ENCODE measurements at regions not wholly inside any gene's neighbourhood (a gene's known extent, or its start where the extent isn't known, plus 50 kb on each side); places are given as distances from the start of the nearest gene placed in this dataset.
"Not testable (repeated sequence)": the region's sequence is repeated elsewhere in the genome, so short reads cannot be mapped to it uniquely, and the experiment has no call there.

GRCh38 chr14:89669193-89669592 is 252.2 kb upstream of the FOXN3 start:
- Histone ChIP-seq H3K27ac (ENCODE audit: low read length) (no peak overlapping the region), H3K9me3 (ENCODE audit: low read length) (no peaks in the 10 kb centered on the region), H4K20me1 (ENCODE audit: insufficient read depth) (no peaks in the 10 kb centered on the region), H3K79me2 (replicated peaks; ENCODE audit: insufficient read depth, low read length) (no peaks in the 10 kb centered on the region), H3K36me3 (ENCODE audit: insufficient read depth, low read length) (no peaks in the 10 kb centered on the region), H2AFZ (ENCODE audit: low read depth, low read length) (no peak overlapping the region), H3K4me3 (ENCODE audit: low read length) (no peak overlapping the region), H3K27me3 (ENCODE audit: insufficient read depth, low read depth, low read length) (no peaks in the 10 kb centered on the region), H3K4me2 (ENCODE audit: low read length) (no peak overlapping the region), H3F3A (ENCODE audit: insufficient read depth, low read length, poor library complexity, severe bottlenecking) (no peaks in the 10 kb centered on the region), H3K9me2 (ENCODE audit: insufficient read depth, low read length) (no peaks in the 10 kb centered on the region), H3K9ac (ENCODE audit: low read length) (no peak overlapping the region)
- no peak for TF ChIP-seq RAD21 (conservative IDR thresholded peaks at IDR 0.05)
- TF ChIP-seq, protein P1, sequence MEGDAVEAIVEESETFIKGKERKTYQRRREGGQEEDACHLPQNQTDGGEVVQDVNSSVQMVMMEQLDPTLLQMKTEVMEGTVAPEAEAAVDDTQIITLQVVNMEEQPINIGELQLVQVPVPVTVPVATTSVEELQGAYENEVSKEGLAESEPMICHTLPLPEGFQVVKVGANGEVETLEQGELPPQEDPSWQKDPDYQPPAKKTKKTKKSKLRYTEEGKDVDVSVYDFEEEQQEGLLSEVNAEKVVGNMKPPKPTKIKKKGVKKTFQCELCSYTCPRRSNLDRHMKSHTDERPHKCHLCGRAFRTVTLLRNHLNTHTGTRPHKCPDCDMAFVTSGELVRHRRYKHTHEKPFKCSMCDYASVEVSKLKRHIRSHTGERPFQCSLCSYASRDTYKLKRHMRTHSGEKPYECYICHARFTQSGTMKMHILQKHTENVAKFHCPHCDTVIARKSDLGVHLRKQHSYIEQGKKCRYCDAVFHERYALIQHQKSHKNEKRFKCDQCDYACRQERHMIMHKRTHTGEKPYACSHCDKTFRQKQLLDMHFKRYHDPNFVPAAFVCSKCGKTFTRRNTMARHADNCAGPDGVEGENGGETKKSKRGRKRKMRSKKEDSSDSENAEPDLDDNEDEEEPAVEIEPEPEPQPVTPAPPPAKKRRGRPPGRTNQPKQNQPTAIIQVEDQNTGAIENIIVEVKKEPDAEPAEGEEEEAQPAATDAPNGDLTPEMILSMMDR (IDR thresholded peaks at IDR 0.05; ENCODE audit: poor library complexity, severe bottlenecking): no peak
- no peak for TF ChIP-seq TAF1 (IDR thresholded peaks at IDR 0.05; ENCODE audit: low read depth)

DNA sequence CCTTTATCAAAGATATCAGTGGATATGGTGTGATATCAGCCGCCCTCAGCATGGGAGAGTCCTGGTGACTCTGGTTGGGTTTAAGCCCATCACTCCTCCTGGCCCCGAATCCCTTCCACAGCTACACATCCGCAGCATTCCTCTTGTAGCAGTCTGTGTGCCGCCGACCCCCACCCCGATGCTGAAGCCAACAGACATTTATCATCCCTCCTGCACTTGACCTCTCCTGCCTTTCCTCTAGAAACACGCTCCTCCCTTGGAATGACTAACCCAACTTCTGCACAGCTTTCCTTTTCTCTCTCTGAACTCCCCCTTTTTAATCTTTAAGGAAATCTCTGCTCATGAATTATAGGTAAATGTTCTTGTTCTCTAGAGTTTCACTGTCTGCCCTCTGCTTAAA is 250.9 kb upstream of the FOXN3 start:
- no peak for TF ChIP-seq RAD21 (conservative IDR thresholded peaks at IDR 0.05)
- TF ChIP-seq, protein P1 (IDR thresholded peaks at IDR 0.05; ENCODE audit: poor library complexity, severe bottlenecking): no peak
- TF ChIP-seq EP300 (conservative IDR thresholded peaks at IDR 0.05; ENCODE audit: poor library complexity, severe bottlenecking): no peak
- Histone ChIP-seq H3F3A (ENCODE audit: insufficient read depth, low read length, poor library complexity, severe bottlenecking) (no peaks in the 10 kb centered on the region), H3K27me3 (ENCODE audit: insufficient read depth, low read depth, low read length) (no peaks in the 10 kb centered on the region), H3K9ac (ENCODE audit: low read length) (no peak overlapping the region), H3K4me2 (ENCODE audit: low read length) (no peak overlapping the region), H3K79me2 (replicated peaks; ENCODE audit: insufficient read depth, low read length) (no peaks in the 10 kb centered on the region), H3K9me3 (ENCODE audit: low read length) (no peaks in the 10 kb centered on the region), H3K4me3 (ENCODE audit: low read length) (no peak overlapping the region), H3K9me2 (ENCODE audit: insufficient read depth, low read length) (no peaks in the 10 kb centered on the region), H3K36me3 (ENCODE audit: insufficient read depth, low read length) (no peaks in the 10 kb centered on the region), H3K27ac (ENCODE audit: low read length) (no peak overlapping the region), H4K20me1 (ENCODE audit: insufficient read depth) (no peaks in the 10 kb centered on the region), H2AFZ (ENCODE audit: low read depth, low read length) (no peak overlapping the region)

DNA sequence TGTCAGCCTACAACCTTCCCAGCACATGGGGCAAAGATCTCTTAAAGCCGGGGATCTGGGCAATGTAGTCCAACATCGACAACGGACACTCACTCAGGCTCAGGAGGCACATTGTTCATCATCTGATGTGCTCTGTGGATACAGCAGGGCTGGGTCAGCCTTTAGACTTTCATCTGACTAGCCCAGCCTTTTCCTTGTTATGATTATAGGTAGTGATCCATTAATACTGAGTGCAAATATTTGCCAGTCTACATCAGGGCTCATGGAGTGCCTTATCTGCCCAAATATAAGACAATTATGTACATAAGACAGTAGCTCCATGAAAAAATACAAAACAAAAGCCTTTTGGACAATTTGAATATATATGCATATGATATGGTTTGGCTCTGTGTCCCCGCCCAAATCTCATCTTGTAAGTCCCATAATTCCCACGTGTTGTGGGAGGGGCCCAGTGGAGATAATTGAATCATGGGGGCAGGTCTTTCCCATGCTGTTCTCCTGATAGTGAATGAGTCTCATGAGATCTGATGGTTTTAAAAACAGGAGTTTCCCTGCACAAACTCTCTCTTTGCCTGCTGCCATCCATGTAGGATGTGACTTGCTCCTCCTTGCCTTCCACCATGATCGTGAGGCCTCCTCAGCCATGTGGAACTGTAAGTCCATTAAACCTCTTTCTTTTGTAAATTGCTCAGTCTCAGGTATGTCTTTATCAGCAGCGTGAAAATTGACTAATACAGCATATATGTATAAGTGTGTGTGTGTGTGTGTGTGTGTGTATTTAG is 248.5 kb upstream of the FOXN3 start:
- not testable (repeated sequence) for H3K27ac ChIP-seq (ENCODE audit: low read length); H3K9ac ChIP-seq (ENCODE audit: low read length); H3F3A ChIP-seq (ENCODE audit: insufficient read depth, low read length, poor library complexity, severe bottlenecking); H3K27me3 ChIP-seq (ENCODE audit: insufficient read depth, low read depth, low read length); H3K9me2 ChIP-seq (ENCODE audit: insufficient read depth, low read length); H3K79me2 ChIP-seq (replicated peaks; ENCODE audit: insufficient read depth, low read length); H2AFZ ChIP-seq (ENCODE audit: low read depth, low read length); H3K9me3 ChIP-seq (ENCODE audit: low read length); H3K4me3 ChIP-seq (ENCODE audit: low read length); H4K20me1 ChIP-seq (ENCODE audit: insufficient read depth); H3K4me2 ChIP-seq (ENCODE audit: low read length); H3K36me3 ChIP-seq (ENCODE audit: insufficient read depth, low read length)

- H3K9me3 ChIP-seq (ENCODE audit: low read length): no peaks in the 10 kb centered on the region
- no peak for TF ChIP-seq EZH2 (IDR thresholded peaks at IDR 0.05; ENCODE audit: borderline replicate concordance, insufficient read depth, low read length, poor library complexity, severe bottlenecking)
- no peak for TF ChIP-seq MXI1 (conservative IDR thresholded peaks at IDR 0.05; ENCODE audit: poor library complexity, severe bottlenecking)
- TF ChIP-seq, protein P2, sequence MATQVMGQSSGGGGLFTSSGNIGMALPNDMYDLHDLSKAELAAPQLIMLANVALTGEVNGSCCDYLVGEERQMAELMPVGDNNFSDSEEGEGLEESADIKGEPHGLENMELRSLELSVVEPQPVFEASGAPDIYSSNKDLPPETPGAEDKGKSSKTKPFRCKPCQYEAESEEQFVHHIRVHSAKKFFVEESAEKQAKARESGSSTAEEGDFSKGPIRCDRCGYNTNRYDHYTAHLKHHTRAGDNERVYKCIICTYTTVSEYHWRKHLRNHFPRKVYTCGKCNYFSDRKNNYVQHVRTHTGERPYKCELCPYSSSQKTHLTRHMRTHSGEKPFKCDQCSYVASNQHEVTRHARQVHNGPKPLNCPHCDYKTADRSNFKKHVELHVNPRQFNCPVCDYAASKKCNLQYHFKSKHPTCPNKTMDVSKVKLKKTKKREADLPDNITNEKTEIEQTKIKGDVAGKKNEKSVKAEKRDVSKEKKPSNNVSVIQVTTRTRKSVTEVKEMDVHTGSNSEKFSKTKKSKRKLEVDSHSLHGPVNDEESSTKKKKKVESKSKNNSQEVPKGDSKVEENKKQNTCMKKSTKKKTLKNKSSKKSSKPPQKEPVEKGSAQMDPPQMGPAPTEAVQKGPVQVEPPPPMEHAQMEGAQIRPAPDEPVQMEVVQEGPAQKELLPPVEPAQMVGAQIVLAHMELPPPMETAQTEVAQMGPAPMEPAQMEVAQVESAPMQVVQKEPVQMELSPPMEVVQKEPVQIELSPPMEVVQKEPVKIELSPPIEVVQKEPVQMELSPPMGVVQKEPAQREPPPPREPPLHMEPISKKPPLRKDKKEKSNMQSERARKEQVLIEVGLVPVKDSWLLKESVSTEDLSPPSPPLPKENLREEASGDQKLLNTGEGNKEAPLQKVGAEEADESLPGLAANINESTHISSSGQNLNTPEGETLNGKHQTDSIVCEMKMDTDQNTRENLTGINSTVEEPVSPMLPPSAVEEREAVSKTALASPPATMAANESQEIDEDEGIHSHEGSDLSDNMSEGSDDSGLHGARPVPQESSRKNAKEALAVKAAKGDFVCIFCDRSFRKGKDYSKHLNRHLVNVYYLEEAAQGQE (IDR thresholded peaks at IDR 0.05; ENCODE audit: borderline replicate concordance): no peak
- TF ChIP-seq SMC3 (conservative IDR thresholded peaks at IDR 0.05; ENCODE audit: poor library complexity): no peak
- no peak for TF ChIP-seq POLR2AphosphoS5 (IDR thresholded peaks at IDR 0.05)
- no peak for TF ChIP-seq EP300 (conservative IDR thresholded peaks at IDR 0.05; ENCODE audit: poor library complexity, severe bottlenecking)
- H2AFZ ChIP-seq (ENCODE audit: low read depth, low read length): no peak overlapping the region
- H3K79me2 ChIP-seq (replicated peaks; ENCODE audit: insufficient read depth, low read length): no peaks in the 10 kb centered on the region
- no peaks in the 10 kb centered on the region for H3K27me3 ChIP-seq (ENCODE audit: insufficient read depth, low read depth, low read length)
- no peaks in the 10 kb centered on the region for H4K20me1 ChIP-seq (ENCODE audit: insufficient read depth)
- no peaks in the 10 kb centered on the region for H3K36me3 ChIP-seq (ENCODE audit: insufficient read depth, low read length)
- no peaks in the 10 kb centered on the region for H3K9me2 ChIP-seq (ENCODE audit: insufficient read depth, low read length)
- H3K27ac ChIP-seq (ENCODE audit: low read length): no peak overlapping the region
- H3K9ac ChIP-seq (ENCODE audit: low read length): no peak overlapping the region
- no peak overlapping the region for H3K4me2 ChIP-seq (ENCODE audit: low read length)
- H3F3A ChIP-seq (ENCODE audit: insufficient read depth, low read length, poor library complexity, severe bottlenecking): no peaks in the 10 kb centered on the region
- H3K4me3 ChIP-seq (ENCODE audit: low read length): no peak overlapping the region
Observed at GRCh38 chr14:89661392-89661791, 244.4 kb upstream of the FOXN3 start.

Measured in neural cell (in vitro differentiated cells).